GM19023 (cell line): ENCODE measurements at regions not wholly inside any gene's neighbourhood (a gene's known extent, or its start where the extent isn't known, plus 50 kb on each side); places are given as distances from the start of the nearest gene placed in this dataset.

Source experiments
- ATAC-seq: cut with Tn5 transposase; IDR thresholded peaks from one replicate; pipeline ENCODE4 v1.9.1; 2021; ENCODE audit warnings: mild to moderate bottlenecking, moderate library complexity; ENCODE audit not compliant: unreplicated experiment

DNA sequence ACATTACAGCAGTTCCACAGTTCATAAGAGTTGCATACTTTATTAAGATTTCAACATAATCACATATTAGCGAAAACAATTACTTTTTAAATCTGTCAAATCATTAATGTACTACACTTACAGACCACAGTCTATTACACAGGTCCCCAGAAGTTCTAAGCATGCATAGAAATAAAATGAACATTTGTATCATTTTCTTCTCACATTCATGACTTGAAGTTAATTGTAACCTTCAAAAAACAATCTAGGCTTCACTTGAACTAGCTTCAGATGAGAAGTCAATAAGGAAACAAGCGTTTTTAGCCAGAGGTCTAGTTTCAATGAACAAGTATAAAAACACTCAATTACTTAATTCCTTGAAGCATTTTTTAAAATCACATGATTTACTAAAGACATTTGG, 238.3 kb downstream of the HACE1 start:
- no peak for ATAC-seq

DNA sequence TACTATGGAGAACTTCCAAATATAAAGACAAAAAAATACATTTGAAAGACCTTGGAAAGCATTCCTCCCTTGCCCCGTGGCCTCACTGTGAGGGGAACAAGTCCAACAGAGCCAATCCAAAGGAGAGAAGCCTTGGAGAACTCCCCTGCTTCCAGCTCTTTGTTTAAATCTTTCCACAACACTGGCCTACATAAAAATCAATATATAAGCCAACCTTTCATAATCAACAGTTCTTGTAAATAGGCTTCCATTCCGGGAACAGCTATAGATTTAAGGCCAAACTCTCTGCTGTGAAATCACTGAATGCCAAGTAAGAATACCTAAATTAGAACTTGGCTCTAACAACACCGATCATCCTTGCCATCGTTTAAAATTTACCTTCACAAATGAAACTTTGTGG, 242.1 kb downstream of the HACE1 start:
- ATAC-seq = no peak

DNA sequence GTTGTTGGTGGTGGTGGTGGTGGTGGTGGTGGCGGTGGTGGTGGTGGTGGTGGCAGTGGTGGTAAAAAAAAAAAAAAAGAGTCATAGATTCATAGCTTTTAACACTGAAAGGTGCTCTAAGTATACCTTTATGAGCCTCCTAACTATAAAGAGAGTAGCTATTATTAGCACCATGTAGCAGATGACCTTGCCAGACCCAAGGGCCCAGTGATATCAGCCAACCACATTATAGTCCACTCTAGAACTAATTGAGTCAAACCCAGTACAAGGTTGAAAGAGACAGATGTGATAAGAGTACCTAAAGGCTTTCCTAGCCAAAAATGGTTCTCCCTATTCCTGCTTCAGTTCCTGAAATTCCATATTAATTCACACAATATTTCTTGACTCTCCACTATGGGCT, 245.3 kb downstream of the HACE1 start:
- ATAC-seq = no peak

GRCh38 chr6:104613416-104614001, 246.2 kb downstream of the HACE1 start:
- ATAC-seq = no peak

DNA sequence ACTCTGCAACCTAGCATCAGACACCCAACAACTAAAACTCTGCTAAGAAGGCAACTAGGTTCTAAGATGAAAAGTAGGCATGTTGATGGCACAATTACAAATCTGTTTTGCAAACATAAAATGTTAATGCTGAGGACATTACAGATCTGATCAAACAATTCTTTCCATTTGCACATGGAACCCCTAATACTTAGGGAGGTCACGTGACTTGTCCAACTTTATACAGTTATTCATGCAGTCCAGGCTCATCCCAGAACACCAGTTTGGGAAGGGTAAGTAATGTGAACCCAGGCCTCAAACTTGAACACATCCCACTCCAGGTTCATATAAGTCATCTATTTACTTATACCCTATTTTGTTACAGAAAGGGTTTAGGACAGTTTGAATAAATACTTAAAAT, 247.2 kb downstream of the HACE1 start:
- no peak for ATAC-seq

- ATAC-seq = no peak
These were observed 251.6 kb downstream of the HACE1 start for GRCh38 chr6:104608101-104608500.

GRCh38 chr6:104607501-104607900, 252.2 kb downstream of the HACE1 start:
- no peak for ATAC-seq

DNA sequence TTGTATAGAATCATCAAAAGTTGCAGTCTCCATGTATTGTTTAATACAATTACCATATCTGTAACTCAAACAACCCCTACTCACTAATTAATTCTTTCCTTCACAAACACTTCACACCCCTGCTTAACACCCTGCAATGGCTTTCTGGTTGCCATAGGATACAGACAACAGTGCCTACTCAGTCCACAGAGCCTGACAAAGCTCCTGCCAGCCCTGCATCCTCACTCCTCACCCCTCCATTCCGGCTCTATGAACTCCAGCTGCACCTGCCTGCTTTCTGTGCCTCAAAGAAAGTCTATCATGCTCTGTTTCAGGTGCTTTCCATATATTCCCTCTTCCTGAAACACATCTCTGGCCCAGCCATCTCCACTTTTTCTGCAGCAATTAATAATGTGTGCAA, 253.4 kb downstream of the HACE1 start:
- ATAC-seq = no peak

DNA sequence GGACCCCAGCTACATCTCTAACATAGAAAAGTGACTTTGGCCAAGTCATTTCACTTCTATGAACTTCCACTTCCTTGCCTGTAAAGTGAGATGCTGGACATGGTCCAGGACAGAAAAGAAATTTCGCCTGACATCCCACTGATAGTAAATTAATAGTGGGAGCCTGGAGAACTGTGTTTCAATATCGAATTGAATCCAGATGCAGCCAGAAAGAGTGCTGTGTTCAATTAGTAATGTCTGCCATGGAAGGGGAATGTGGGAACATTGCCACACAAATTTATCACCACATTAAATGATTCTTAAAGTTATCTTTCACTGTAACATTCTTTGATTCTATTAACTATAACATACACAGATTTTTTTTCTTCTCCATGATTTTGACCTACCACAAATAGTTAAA, 255.0 kb downstream of the HACE1 start:
- no peak for ATAC-seq

DNA sequence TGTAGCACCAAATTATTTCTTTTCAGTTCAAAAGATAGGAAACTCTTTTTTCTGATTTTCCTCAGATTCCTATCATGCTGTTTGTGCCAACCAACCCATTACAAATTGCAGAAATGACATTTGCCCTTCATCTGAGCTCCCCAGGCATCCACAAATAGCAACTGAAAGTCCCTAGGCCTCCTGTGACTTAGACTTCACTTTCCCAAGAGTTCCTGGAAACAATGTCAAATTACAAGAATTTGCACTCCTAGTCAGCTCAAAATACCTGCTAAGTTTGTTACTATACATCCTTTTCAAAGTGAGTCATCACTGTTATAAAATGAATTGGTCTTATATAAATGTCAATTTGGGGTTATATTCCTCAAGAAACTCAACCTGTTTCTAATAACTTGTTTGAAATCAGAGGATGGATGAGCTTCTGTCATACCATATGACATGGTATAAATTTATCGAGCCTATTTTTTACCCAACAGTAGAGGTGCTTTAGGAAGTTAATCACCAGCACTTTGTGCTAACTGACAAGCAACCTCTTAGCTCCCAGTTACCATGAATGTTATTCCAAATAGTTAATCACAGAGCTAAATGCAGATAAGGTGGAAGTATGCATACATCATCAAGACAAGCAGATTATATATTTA, 256.5 kb downstream of the HACE1 start:
- ATAC-seq = no peak

GRCh38 chr6:104601721-104602120, 258.0 kb downstream of the HACE1 start:
- no peak for ATAC-seq

- no peak for ATAC-seq
These were observed 258.5 kb downstream of the HACE1 start for GRCh38 chr6:104601131-104601651.

DNA sequence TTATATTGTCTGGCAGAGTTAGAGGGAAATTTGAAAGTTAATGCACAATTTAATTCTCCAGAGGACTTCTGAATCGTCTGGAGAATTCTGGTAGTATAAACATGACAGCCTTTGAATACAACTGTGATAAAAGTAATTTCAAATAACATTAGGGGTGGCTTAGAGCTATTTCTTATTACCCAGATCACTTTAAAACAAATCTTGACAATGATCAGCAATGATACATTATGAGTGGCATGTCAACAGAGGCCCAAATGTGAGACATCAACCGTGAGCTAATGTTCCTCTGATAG, 259.1 kb downstream of the HACE1 start:
- ATAC-seq = no peak

DNA sequence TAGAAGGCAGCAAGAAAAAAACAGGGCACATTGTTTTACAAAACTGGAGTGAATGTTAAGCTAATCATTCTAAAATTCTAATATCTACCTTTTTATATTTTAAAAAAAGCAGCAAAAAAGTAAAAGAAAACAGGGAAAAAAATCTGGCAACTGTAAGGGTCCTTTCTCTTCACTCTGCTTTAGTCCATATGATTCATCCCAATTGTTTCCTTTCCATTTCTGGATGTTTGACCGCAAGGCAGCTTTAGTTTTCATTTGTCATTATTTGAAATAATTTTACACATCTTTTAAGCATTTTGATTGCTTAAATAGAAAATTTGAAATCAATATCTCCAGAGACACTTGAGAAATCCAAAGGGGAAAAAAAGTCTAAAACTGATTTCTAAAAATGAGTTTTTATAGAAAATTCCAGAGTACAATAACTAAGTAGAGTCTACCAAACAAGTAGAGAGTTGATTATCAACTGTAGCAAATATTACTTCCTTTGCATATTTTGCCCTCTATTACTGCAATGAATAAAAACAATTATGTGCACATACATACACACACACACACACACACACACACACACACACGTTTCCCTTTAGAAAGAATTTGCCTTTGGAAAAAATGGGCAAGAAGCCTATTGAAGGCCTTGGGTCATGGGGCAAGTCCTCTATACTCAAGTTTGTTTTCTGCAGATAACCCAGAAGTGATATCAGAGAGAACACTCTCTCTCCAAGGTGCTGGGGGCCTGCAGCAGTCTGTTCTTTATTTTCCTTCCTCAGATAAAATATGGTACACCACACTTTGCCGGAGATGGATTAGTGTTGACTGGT, 259.7 kb downstream of the HACE1 start:
- no peak for ATAC-seq

DNA sequence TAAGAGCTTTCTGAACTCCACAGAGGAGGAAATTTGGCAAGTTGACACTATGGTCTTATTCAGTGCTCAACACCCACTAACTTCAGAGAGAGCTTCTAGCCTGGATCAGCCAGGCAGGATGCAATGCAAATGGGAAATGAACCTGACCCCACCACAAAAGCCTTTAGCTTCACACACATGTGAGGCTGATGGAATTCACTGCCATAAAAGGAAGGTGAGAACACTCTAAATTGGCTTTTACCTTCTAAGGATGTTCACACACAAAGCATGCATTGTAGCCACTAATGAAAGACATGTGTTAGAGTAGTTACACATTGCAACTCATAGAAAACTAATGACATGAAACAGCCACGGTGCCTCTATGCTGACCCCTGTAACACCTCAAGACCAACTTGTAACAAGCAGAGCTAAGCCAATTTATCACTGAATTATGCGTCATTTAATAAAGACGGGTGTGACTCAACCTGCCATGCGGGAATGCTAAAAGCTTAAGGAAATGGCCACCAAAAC, 262.1 kb downstream of the HACE1 start:
- no peak for ATAC-seq

DNA sequence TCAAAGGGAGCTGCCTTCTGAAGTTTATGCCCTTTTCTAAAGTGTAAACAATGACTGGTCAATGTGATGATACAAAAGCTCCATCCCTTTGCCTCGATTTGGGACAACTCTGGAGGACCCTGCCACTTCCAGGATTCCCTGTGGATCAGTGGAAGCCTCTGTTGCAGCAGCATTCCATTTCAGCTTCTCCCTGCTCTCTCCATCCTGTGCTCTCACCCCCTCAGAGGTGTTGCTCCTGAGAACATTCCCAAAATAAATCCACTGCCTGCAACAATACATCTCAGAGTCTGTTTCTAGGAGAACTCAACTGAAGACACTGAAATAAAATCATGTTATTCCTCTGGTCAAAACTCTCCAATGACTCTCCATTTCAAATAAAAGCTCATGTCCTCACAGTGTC, 263.6 kb downstream of the HACE1 start:
- ATAC-seq = no peak

DNA sequence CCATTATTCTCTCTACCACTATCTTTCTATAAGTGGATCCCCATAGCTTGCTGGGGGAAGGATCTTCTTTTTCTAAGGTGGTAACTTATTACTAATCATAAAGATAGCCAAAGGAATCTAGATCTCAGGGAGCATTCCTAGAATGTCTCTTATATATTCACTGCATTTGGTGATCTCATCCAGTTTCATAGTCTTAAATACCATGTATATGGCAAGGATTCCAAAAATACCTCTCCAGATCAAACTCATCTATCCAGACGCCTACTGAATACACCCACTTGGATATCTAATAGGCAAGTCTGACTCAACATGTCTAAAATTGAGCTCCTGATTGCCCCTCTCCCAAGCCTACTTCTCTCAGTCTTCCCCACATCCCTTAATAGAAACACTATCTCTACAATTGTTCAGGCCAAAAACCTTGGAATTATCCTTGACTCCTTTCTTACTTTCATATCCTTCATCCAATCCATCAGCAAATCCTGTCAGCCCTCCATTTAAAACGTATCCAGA, 264.4 kb downstream of the HACE1 start:
- ATAC-seq = no peak

DNA sequence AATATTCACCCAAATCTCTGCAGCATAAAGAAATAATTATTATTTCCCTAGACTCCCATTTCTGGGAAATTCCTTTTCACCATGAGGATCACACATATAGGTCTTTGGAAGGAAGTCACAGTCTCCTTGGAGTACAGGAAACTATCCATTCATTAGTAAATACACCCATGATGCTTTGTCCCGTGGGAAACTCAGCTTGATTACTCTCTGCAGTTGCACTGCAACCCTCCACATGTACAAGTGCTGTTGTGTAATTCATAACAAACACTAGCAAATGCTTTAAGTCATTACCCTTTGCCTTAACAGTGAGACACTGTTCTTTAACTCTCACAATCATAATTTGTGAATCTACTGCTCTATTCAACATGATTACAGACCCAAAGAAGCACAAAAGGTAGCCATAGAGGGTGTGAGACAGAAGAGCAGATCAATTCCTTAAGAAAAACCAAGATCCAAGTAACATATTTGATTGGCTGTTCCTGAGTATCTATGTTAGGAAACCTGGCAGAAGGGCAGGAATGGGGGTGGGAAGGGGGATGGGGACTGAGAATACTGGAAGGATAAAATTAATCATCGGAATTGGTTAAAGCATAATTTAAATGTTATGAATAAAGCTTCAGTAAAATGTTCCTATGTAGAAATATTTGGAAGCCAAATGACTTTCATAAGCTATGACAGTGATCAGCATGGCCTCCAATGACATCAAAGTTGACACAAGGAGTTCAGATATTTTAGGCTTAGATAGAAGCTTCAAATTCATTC, 268.0 kb downstream of the HACE1 start:
- no peak for ATAC-seq

GRCh38 chr6:104589940-104590339, 269.8 kb downstream of the HACE1 start:
- ATAC-seq = no peak

DNA sequence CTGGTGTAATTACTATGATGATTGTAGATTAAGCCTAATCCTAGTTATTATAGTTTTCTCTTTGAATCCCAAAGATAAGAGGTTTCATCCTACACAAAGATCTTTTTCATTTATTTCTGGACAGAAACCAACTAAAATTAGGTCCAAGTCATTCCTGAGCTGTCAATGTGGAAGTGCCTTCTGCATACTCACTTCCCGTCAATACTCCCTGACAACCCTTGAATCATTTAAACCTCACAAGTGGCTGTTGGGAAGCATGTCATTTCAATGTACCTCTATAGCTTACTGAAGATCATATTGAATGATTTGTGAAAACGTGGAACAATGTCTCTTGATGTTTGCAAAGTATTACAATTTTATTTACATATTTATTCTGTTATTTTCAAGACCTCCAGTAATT, 274.1 kb downstream of the HACE1 start:
- ATAC-seq = no peak

DNA sequence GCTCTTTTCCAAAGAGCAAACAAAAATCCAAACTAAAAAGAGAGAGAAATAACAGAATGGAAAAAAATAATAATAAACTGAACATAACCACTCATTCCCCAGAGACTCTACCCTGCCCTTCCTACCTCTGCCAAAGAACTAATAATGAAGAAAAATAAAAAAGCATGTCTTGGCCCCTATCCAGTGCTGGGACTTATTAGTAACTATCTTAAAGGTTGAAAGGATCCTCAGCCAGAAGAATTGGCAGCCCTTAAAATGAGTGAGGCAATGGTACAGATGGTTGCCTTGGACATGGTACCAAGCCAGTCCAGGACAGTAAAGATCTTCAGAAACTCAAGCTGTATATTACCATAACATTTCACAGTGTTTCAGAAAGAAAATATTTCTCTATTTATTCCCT, 279.3 kb downstream of the HACE1 start:
- ATAC-seq = no peak
